Thyroid gland (tissue), 4 donors: ENCODE measurements at regions not wholly inside any gene's neighbourhood (a gene's known extent, or its start where the extent isn't known, plus 50 kb on each side); places are given as distances from the start of the nearest gene placed in this dataset.

Source experiments
- CTCF ChIP-seq, 6 experiments: fragments of 200-600 bp in 3 of 6; fragments of 450-650 bp in 3 of 6; sonication (generic) in 3 of 6; IDR thresholded peaks; one replicate each; pipeline ENCODE4 v1.5.1; 2016 to 2019; ENCODE audit warnings: antibody characterized with exemption in 6 of 6, mild to moderate bottlenecking in 2 of 6, inconsistent platforms in 1 of 6, moderate library complexity in 1 of 6
- POLR2A ChIP-seq, 2 donors: fragments of 450-650 bp; IDR thresholded peaks; one replicate each; pipeline ENCODE4 v1.6.1; 2017; ENCODE audit warnings: antibody characterized with exemption in 2 of 2, mild to moderate bottlenecking in 2 of 2, moderate library complexity in 1 of 2

GRCh38 chr11:130585545-130585944, 137.1 kb downstream of the ADAMTS15 start:
- TF ChIP-seq POLR2A (IDR thresholded peaks at IDR 0.05) (no peak), CTCF (IDR thresholded peaks at IDR 0.05) (no peak)
